Right forelimb (tissue), 1 donor: ENCODE measurements at regions not wholly inside any gene's neighbourhood (a gene's known extent, or its start where the extent isn't known, plus 50 kb on each side); places are given as distances from the start of the nearest gene placed in this dataset.

Experiments used
- DNase-seq: peaks from one replicate; pipeline ENCODE4 v3.0.0-alpha.2; 2018

DNA sequence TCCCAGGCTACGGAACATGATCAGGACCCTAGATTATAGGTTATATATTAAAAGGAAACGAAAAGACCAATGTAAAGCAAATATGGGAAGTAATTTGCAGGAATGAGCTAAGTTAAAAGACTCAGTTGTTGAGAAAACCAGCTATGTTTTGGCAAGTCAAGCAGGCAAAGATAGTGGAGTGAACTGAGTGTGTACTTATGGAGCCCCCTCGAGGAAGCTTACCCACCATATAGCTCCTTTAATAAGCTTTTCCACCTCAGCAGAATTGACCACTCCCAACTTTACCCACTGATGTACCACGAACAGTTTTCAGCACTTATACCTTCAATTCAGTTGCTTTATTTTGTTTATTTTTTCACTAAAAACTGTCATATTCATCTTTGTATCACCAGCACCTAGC lies 57.3 kb upstream of the PJA2 start:
- no peak for DNase-seq
